GM10266 (cell line): ENCODE measurements at regions not wholly inside any gene's neighbourhood (a gene's known extent, or its start where the extent isn't known, plus 50 kb on each side); places are given as distances from the start of the nearest gene placed in this dataset.

Experiments
- DNase-seq: peaks from one replicate; pipeline ENCODE4 v3.0.0; 2012; ENCODE audit errors: extremely low spot score
- TF ChIP-seq, protein P1 (sequence below): IDR thresholded peaks from 2 replicates; pipeline ENCODE4 v1.5.1; 2012; ENCODE audit warnings: mild to moderate bottlenecking, low read depth; ENCODE audit not compliant: control insufficient read depth, insufficient read depth; ENCODE audit errors: missing control alignments

DNA sequence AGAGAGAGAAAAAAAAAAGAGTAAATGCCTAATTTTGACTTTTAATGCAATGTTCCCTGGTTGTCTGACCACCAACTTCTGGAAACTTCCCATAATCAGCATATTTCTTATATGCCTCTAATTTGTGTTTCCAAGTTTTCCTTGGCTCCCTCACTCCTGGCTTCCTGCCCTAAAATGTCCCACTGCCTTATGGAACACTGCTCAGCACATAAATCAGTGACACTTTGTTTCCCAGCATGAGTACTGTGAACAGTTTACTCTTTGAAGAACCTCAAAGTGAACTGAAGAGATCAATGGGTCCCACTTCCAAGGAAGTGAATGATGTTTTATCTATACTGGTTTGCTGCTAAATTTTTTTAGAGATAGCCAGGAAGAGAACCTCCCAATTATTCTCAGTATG is 271.3 kb upstream of the PRMT6 start:
- TF ChIP-seq, protein P1, sequence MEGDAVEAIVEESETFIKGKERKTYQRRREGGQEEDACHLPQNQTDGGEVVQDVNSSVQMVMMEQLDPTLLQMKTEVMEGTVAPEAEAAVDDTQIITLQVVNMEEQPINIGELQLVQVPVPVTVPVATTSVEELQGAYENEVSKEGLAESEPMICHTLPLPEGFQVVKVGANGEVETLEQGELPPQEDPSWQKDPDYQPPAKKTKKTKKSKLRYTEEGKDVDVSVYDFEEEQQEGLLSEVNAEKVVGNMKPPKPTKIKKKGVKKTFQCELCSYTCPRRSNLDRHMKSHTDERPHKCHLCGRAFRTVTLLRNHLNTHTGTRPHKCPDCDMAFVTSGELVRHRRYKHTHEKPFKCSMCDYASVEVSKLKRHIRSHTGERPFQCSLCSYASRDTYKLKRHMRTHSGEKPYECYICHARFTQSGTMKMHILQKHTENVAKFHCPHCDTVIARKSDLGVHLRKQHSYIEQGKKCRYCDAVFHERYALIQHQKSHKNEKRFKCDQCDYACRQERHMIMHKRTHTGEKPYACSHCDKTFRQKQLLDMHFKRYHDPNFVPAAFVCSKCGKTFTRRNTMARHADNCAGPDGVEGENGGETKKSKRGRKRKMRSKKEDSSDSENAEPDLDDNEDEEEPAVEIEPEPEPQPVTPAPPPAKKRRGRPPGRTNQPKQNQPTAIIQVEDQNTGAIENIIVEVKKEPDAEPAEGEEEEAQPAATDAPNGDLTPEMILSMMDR: no peak
- no peak for DNase-seq

DNA sequence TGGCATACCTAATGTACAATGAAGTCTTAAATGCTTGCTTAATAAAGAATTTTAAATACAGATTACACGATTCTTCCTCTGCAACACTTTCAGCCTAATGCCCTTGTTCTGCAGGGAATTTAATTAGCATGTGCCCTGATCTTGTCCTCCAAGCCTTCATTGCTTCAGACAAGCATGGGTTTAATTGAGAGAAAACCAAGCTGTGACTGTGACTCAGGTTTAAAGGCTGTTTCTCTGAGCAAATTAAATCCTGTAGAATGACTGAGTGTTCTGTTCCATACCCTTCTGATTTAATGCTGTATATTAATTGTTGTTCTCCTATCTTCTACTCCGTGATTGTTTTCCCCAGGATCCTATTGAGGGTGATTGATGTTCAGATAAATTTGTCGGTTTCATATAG is 269.0 kb upstream of the PRMT6 start:
- DNase-seq: no peak
- TF ChIP-seq, protein P1: no peak

DNA sequence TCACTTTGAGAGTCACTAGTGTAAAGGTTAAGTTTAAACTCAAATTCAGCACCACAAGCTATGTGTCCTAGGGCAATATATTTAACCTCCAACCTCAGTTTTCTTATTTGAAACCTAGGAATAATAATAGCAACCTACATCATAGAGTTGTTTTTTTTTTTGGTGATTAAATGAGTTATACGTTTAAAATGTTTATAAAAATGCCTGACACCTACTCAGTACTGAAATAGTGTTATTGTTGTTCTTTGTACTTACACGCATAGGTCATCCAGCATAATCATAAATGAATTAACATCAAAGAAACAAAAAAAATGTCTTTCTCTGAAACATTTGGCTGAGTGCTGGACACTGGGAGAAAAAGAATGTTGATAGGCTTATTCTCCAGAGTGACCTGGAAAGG is 266.8 kb upstream of the PRMT6 start:
- TF ChIP-seq, protein P1: no peak
- no peak for DNase-seq

DNA sequence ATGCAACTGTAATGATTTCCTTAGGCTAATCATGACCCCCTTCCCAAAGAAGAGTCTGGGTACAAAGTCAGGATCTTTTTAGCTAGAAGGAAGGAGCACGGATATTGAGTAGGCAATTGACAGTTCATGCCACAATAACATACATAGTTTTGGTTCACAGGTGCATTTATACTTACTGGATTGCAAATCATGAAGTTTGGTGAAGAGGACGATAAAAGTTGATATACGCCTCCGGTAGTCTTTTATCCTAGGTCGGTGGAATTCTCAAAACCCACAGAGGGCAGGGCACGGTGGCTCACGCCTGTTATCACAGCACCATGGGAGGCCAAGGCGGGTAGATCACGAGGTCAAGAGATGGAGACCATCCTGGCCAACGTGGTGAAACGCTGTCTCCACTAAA is 265.4 kb upstream of the PRMT6 start:
- TF ChIP-seq, protein P1: no peak
- DNase-seq: no peak

DNA sequence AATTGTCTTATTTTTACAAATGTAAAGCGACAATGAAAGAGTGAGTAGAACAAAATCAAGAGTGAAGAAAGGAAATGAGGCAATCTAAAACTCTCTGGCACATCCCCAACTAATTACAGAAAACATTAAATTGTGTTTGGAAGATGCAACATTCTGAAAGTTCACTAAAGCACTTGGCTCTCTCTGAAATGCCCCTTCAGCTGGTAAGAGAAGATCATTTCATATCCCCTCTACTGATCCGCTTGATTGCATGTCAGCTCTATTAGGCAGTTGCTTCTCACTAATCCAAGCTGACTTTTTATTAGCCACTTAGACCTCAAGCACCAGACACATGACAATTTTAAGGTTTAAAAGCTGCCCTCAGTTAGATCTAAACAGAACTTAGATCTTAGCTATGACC is 262.8 kb upstream of the PRMT6 start:
- TF ChIP-seq, protein P1: no peak
- DNase-seq: no peak

DNA sequence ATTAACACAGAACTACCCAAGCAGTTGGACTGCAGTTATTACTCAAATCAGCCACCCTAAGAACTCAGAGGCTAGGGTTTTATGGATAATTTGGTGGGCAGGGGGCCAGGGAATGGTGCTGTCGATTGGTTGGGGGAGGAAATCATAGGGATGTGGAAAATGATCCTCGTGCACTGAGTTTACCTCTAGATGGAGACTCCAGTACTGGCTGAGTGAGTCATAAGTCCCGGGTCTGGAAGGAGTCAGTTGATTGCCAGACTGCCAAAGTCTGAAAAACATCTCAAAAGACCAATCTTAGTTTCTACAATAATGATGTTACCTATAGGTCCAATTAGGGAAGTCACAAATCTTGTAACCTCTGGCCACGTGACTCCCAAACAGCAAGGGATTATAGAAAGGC is 257.5 kb upstream of the PRMT6 start:
- TF ChIP-seq, protein P1: no peak
- DNase-seq: no peak

DNA sequence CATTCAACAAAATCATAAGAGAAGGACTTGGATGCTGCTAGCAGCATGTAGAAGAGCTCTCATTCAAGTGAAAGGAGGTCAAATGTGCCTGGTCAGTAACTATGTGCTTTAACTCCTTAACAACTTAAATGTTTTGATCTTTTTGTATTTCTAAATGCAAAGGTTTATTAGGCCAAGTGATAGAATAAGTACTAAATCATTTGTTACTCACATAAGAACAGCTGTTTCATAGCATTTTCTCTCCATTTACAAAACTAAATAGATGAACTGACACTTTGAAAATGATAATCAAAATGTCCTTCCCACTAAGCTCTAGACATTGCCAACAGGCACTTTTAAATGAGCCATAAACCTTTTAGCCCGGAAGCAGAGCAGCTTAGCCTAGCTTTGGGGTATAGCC is 254.3 kb upstream of the PRMT6 start:
- TF ChIP-seq, protein P1: no peak
- no peak for DNase-seq
